Adrenal gland (tissue), 9 donors: ENCODE measurements at regions not wholly inside any gene's neighbourhood (a gene's known extent, or its start where the extent isn't known, plus 50 kb on each side); places are given as distances from the start of the nearest gene placed in this dataset.
"Not testable (repeated sequence)": the region's sequence is repeated elsewhere in the genome, so short reads cannot be mapped to it uniquely, and the experiment has no call there.

ENCODE experiments used
- DNase-seq, 7 donors: peaks; one replicate each; pipeline ENCODE4 v3.0.0-alpha.2; 2019 to 2020
- H3K27ac ChIP-seq, 5 donors: fragments of 200-600 bp; sonication (generic) in 4 of 5; 1 replicate in 3 of 5; 2 replicates in 2 of 5; pipeline versions ENCODE4 v1.5.1 to v1.8.0; 2016 to 2020; ENCODE audit warnings: mild to moderate bottlenecking in 1 of 5
- H3K27me3 ChIP-seq: fragments of 200-600 bp; 2 replicates; pipeline ENCODE4 v1.8.0; 2021
- H3K36me3 ChIP-seq, 2 donors: fragments of 200-600 bp; replicated peaks in 1 of 2; 1 replicate in 1 of 2; 2 replicates in 1 of 2; pipeline versions ENCODE4 v1.5.1 to v1.8.0; 2018 to 2022
- H3K4me1 ChIP-seq, 2 donors: fragments of 200-600 bp; replicated peaks in 1 of 2; 1 replicate in 1 of 2; 2 replicates in 1 of 2; pipeline versions ENCODE4 v1.5.1 to v1.8.0; 2018 to 2021
- H3K4me3 ChIP-seq, 4 donors: fragments of 200-600 bp; sonication (generic) in 3 of 4; one replicate each; pipeline ENCODE4 v1.5.1; 2016 to 2018
- H3K9me3 ChIP-seq, 3 donors: fragments of 200-600 bp; sonication (generic) in 1 of 3; replicated peaks in 1 of 3; 1 replicate in 2 of 3; 2 replicates in 1 of 3; pipeline versions ENCODE4 v1.5.1 to v1.8.0; 2016 to 2021
- CTCF ChIP-seq, 6 experiments: fragments of 450-650 bp in 4 of 6; fragments of 200-600 bp in 2 of 6; sonication (generic) in 1 of 6; IDR thresholded peaks; 1 replicate in 5 of 6; 2 replicates in 1 of 6; pipeline versions ENCODE4 v1.5.1 to v1.8.0; 2016 to 2021; ENCODE audit warnings: antibody characterized with exemption in 6 of 6, mild to moderate bottlenecking in 2 of 6, moderate library complexity in 1 of 6
- POLR2A ChIP-seq, 2 donors: fragments of 450-650 bp; IDR thresholded peaks; one replicate each; pipeline ENCODE4 v1.6.1; 2017; ENCODE audit warnings: antibody characterized with exemption in 2 of 2, mild to moderate bottlenecking in 2 of 2, moderate library complexity in 1 of 2
- WGBS, 4 donors: extraction: QIAGEN DNeasy Blood & Tissue Kit in 2 of 4; methylation state at CpG; one replicate each; pipeline versions ENCODE4 v1.1.5 to v1.1.7; 2013 to 2017; 5-methylcytosine and 5-hydroxymethylcytosine counted together
- intact Hi-C, 2 donors: fragments of 100-400 bp; cut with DNase I; formaldehyde crosslinking; loops; one replicate each; pipeline versions ENCODE4 v1.14.1 to v1.15.0; 2022 to 2023
- donor health status: healthy with polysubstance abuse.
- donor health status: Bipolar disorder and iron deficiency.
- donor health status: DM: yes; HTN: yes; CAD: no.
- donor health status: DM: no; HTN: no; CAD: no.
- donor health status: DM: no; HTN: no; CAD: no.

GRCh38 chr11:44387415-44387814 lies 77.5 kb upstream of the ALX4 start:
- WGBS, 4 donors: 68 to 71% (median 70%) methylated on average over 4 of the region's 4 CpGs
- no peaks in the 10 kb centered on the region for H3K36me3 ChIP-seq
- intact Hi-C loops: no loop called here

GRCh38 chr11:44387825-44388224 lies 77.9 kb upstream of the ALX4 start:
- no peaks in the 10 kb centered on the region for H3K9me3 ChIP-seq
- no peak overlapping the region for H3K27ac ChIP-seq
- H3K27me3 ChIP-seq: peaks cover 6% of the 10 kb centered on the region
- TF ChIP-seq CTCF (IDR thresholded peaks at IDR 0.05) (no peak), POLR2A (IDR thresholded peaks at IDR 0.05) (no peak)
- intact Hi-C loops: no loop called here
- no peaks in the 10 kb centered on the region for H3K4me1 ChIP-seq
- H3K4me3 ChIP-seq: no peak overlapping the region
- DNase-seq: no peak
- WGBS, 4 donors: 78 to 89% (median 87%) methylated on average over 3 of the region's 3 CpGs
- no peaks in the 10 kb centered on the region for H3K36me3 ChIP-seq

More at GRCh38 chr11:44387415-44387814, 77.5 kb upstream of the ALX4 start:
- Histone ChIP-seq H3K4me3 (no peak overlapping the region), H3K4me1 (no peaks in the 10 kb centered on the region), H3K9me3 (no peaks in the 10 kb centered on the region), H3K27me3 (peaks cover 6% of the 10 kb centered on the region), H3K27ac (no peak overlapping the region)
- TF ChIP-seq POLR2A (IDR thresholded peaks at IDR 0.05) (no peak), CTCF (IDR thresholded peaks at IDR 0.05) (no peak)
- no peak for DNase-seq

GRCh38 chr11:44388828-44389657 lies 79.1 kb upstream of the ALX4 start:
- Histone ChIP-seq H3K4me3 (no peak overlapping the region), H3K27ac (no peak overlapping the region), H3K4me1 (no peaks in the 10 kb centered on the region), H3K9me3 (no peaks in the 10 kb centered on the region), H3K27me3 (peaks cover 6% of the 10 kb centered on the region), H3K36me3 (no peaks in the 10 kb centered on the region)
- peak in 1 of 7 donors; percentile 3 for DNase-seq
- intact Hi-C loops: no loop called here
- 19 to 22% (median 21%) methylated on average over 10 of the region's 10 CpGs for WGBS, 4 donors
- TF ChIP-seq POLR2A (IDR thresholded peaks at IDR 0.05) (no peak), CTCF (IDR thresholded peaks at IDR 0.05) (no peak)

GRCh38 chr11:44389963-44390605 lies 80.1 kb upstream of the ALX4 start:
- intact Hi-C loops: no loop called here
- no peak for DNase-seq

GRCh38 chr11:44391004-44391403 lies 81.1 kb upstream of the ALX4 start:
- H3K4me1 ChIP-seq, intact Hi-C loops: not testable (repeated sequence)
- WGBS, 4 donors: 72 to 89% (median 82%) methylated on average over 3 of the region's 3 CpGs

More at GRCh38 chr11:44389963-44390605, 80.1 kb upstream of the ALX4 start:
- TF ChIP-seq CTCF (IDR thresholded peaks at IDR 0.05): no peak
- TF ChIP-seq POLR2A (IDR thresholded peaks at IDR 0.05): no peak
- 82 to 86% (median 84%) methylated on average over 3 of the region's 3 CpGs for WGBS, 4 donors
- no peaks in the 10 kb centered on the region for H3K9me3 ChIP-seq
- H3K36me3 ChIP-seq: no peaks in the 10 kb centered on the region
- H3K4me3 ChIP-seq: no peak overlapping the region
- H3K27ac ChIP-seq: no peak overlapping the region
- peaks cover 6% of the 10 kb centered on the region for H3K27me3 ChIP-seq
- H3K4me1 ChIP-seq: no peaks in the 10 kb centered on the region

GRCh38 chr11:44396746-44397145 lies 86.8 kb upstream of the ALX4 start:
- H3K36me3 ChIP-seq, DNase-seq, H3K4me3 ChIP-seq, H3K27me3 ChIP-seq, intact Hi-C loops, H3K4me1 ChIP-seq, H3K27ac ChIP-seq, H3K9me3 ChIP-seq: not testable (repeated sequence)
- WGBS, 4 donors: 70 to 71% (median 71%) methylated on average over 9 to 10 of the region's 10 CpGs

More at GRCh38 chr11:44391004-44391403, 81.1 kb upstream of the ALX4 start:
- not testable (repeated sequence) for H3K4me3 ChIP-seq, H3K36me3 ChIP-seq, H3K27ac ChIP-seq, DNase-seq, H3K9me3 ChIP-seq, H3K27me3 ChIP-seq
